Keratinocyte (primary cell): ENCODE measurements at regions not wholly inside any gene's neighbourhood (a gene's known extent, or its start where the extent isn't known, plus 50 kb on each side); places are given as distances from the start of the nearest gene placed in this dataset.

Source experiments
- CTCF ChIP-seq, 3 experiments: IDR thresholded peaks in 1 of 3; conservative IDR thresholded peaks in 1 of 3; optimal IDR thresholded peaks in 1 of 3; 2 replicates in 2 of 3; 3 replicates in 1 of 3; pipeline versions ENCODE3 to v1.5.1; 2011; ENCODE audit warnings: low read length in 3 of 3, mild to moderate bottlenecking in 3 of 3, moderate library complexity in 2 of 3, control low read depth in 1 of 3, inconsistent platforms in 1 of 3; ENCODE audit not compliant: insufficient read depth in 2 of 3; ENCODE audit errors: extremely low read depth in 1 of 3
- EZH2 ChIP-seq: IDR thresholded peaks from one replicate; pipeline ENCODE4 v1.6.1; 2012; ENCODE audit warnings: inconsistent platforms, mild to moderate bottlenecking, low read length, moderate library complexity

GRCh38 chr4:19577097-19577496 is 674.6 kb upstream of the SLIT2 start:
- TF ChIP-seq EZH2 (no peak), CTCF (optimal IDR thresholded peaks at IDR 0.05 in 1 of 3, IDR thresholded peaks at IDR 0.05 in 1 of 3, conservative IDR thresholded peaks at IDR 0.05 in 1 of 3; ENCODE audit: extremely low read depth in 1 of 3, insufficient read depth in 2 of 3, low read length in 3 of 3) (no peak)
